Upper lobe of right lung (tissue), 1 donor: ENCODE measurements at regions not wholly inside any gene's neighbourhood (a gene's known extent, or its start where the extent isn't known, plus 50 kb on each side); places are given as distances from the start of the nearest gene placed in this dataset.

Experiments used
- ATAC-seq: fragments of 200-7000 bp; cut with Tn5 transposase; one replicate; pipeline ENCODE4 v1.9.1; 2020; ENCODE audit warnings: mild to moderate bottlenecking, moderate library complexity
- DNase-seq: peaks from one replicate; pipeline ENCODE4 v3.0.0-alpha.2; 2020
- H3K27ac ChIP-seq: fragments of 200-600 bp; one replicate; pipeline ENCODE4 v1.8.0; 2022
- H3K27me3 ChIP-seq: fragments of 200-600 bp; one replicate; pipeline ENCODE4 v1.8.0; 2022; ENCODE audit warnings: mild to moderate bottlenecking
- H3K36me3 ChIP-seq: fragments of 200-600 bp; one replicate; pipeline ENCODE4 v1.8.0; 2022
- H3K4me1 ChIP-seq: fragments of 200-600 bp; one replicate; pipeline ENCODE4 v1.8.0; 2022
- H3K4me3 ChIP-seq: fragments of 200-600 bp; one replicate; pipeline ENCODE4 v1.8.0; 2022; ENCODE audit warnings: mild to moderate bottlenecking
- H3K9me3 ChIP-seq: fragments of 200-600 bp; one replicate; pipeline ENCODE4 v1.8.0; 2022
- intact Hi-C: fragments of 100-400 bp; cut with DNase I; formaldehyde crosslinking; loops from one replicate; pipeline ENCODE4 v1.11.0; 2022
- TF ChIP-seq, protein P1 (sequence below): fragments of 200-600 bp; IDR thresholded peaks from one replicate; pipeline ENCODE4 v1.8.0; 2022; ENCODE audit warnings: antibody characterized with exemption
- donor health status: DM: no; HTN: yes; CAD: no; lungs with severe emphysema.

DNA sequence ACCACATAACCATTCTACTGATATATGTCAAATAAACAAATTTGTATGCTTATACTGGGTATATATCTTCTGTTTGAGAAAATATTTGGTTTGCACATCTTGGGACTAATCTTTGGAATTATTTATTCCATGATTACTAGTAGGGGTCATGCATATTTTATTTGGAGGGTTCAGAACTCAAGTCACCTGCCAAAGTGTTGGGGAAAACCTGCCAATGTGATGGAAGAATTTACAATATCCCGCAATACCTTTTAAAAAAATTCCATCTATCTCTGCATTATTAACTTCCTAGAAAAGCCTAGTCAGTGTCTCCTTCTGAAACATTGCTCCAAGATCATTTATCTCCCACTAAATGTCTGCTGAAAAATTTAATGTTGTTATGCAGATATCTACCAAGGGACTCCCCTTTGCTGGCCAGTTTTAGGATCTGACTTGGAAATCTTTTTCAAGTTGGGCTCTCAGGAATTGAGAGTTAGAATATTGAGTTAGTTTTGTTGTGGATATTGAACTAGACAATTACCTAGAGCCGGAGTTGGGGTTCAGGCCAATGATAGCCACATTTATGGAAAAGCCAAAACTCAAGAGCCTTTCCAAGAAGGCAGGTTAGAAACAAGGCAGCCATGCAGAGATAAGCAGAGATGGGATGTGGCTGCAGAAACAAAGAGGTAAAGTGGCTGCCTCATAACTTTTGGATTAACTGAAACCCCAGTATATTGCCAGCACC, 425.2 kb downstream of the ADAMTS20 start:
- Histone ChIP-seq H3K4me1 (no peaks in the 10 kb centered on the region), H3K4me3 (no peak overlapping the region), H3K27ac (no peak overlapping the region), H3K27me3 (no peaks in the 10 kb centered on the region), H3K36me3 (no peaks in the 10 kb centered on the region), H3K9me3 (no peaks in the 10 kb centered on the region)
- no peak for ATAC-seq
- no peak for DNase-seq
- intact Hi-C loops: no loop called here
- TF ChIP-seq, protein P1, sequence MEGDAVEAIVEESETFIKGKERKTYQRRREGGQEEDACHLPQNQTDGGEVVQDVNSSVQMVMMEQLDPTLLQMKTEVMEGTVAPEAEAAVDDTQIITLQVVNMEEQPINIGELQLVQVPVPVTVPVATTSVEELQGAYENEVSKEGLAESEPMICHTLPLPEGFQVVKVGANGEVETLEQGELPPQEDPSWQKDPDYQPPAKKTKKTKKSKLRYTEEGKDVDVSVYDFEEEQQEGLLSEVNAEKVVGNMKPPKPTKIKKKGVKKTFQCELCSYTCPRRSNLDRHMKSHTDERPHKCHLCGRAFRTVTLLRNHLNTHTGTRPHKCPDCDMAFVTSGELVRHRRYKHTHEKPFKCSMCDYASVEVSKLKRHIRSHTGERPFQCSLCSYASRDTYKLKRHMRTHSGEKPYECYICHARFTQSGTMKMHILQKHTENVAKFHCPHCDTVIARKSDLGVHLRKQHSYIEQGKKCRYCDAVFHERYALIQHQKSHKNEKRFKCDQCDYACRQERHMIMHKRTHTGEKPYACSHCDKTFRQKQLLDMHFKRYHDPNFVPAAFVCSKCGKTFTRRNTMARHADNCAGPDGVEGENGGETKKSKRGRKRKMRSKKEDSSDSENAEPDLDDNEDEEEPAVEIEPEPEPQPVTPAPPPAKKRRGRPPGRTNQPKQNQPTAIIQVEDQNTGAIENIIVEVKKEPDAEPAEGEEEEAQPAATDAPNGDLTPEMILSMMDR: no peak

DNA sequence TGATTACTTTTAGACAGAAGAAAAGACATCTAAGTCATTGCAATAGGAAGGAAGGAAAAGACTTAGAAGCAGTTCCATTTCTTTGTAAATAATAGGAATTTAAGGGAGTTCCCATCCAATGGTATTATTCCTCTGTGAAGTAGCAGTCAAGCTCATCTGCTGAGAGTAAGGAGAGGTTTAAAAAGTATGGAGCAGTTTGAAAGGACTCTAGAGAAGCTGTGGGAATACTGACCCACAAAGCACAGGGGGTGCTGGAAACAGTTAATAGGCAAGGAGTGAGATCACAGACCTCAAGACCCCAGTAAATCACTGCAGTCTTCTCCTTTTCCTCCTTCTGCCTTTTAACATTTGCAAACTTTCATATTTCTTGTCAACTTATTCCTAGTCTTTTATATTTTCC, 428.5 kb downstream of the ADAMTS20 start:
- no peaks in the 10 kb centered on the region for H3K36me3 ChIP-seq
- no peaks in the 10 kb centered on the region for H3K27me3 ChIP-seq
- no peak for DNase-seq
- H3K9me3 ChIP-seq: no peaks in the 10 kb centered on the region
- no peak overlapping the region for H3K27ac ChIP-seq
- no peaks in the 10 kb centered on the region for H3K4me1 ChIP-seq
- TF ChIP-seq, protein P1: no peak
- intact Hi-C loops: no loop called here
- H3K4me3 ChIP-seq: no peak overlapping the region
- no peak for ATAC-seq

DNA sequence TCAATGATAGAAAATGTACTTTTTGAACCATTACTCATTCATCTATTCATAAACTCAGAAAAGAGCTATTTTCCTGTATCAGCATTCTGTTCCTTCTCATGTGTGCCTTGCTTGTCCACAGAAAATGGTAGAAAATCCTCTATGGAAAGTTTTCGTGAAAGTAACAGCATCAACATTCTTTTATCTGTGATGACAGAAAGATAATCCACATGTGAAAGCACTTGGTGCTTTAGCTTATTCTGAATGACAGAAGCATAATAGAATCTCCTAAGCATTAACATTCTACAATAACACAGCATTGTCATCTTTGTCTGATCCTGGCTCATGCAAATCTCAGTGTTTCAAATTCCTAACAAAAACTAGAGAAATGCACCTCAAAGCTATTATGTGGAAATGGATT, 431.9 kb downstream of the ADAMTS20 start:
- intact Hi-C loops: no loop called here
- TF ChIP-seq, protein P1: no peak

DNA sequence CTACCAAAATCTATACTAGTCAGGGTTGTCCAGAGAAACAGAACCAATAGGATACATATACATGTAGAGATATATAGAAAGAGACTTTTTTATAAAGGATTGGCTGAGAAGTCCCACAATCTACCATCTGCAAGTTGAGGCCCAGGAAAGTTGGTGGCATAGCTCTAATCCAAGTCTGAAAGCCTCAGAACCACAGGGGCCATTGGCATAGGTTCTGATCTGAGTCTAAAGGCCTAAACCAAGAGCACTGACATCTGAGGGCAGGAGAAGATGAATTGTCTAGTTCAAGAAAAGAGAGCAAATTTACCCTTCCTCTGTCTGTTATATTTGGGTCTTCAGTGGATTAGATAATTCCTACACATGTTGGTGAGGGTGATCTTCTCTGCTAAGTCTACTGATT, 433.1 kb downstream of the ADAMTS20 start:
- TF ChIP-seq, protein P1: no peak
- no peaks in the 10 kb centered on the region for H3K27me3 ChIP-seq
- DNase-seq: no peak
- ATAC-seq: no peak
- no peaks in the 10 kb centered on the region for H3K4me1 ChIP-seq
- H3K27ac ChIP-seq: no peak overlapping the region
- intact Hi-C loops: no loop called here
- H3K9me3 ChIP-seq: no peaks in the 10 kb centered on the region
- H3K36me3 ChIP-seq: no peaks in the 10 kb centered on the region
- no peak overlapping the region for H3K4me3 ChIP-seq

More for the DNA sequence above, 431.9 kb downstream of the ADAMTS20 start:
- no peaks in the 10 kb centered on the region for H3K27me3 ChIP-seq
- H3K4me1 ChIP-seq: no peaks in the 10 kb centered on the region
- H3K9me3 ChIP-seq: no peaks in the 10 kb centered on the region
- H3K4me3 ChIP-seq: no peak overlapping the region
- no peak for DNase-seq
- H3K36me3 ChIP-seq: no peaks in the 10 kb centered on the region
- no peak overlapping the region for H3K27ac ChIP-seq
- ATAC-seq: no peak

DNA sequence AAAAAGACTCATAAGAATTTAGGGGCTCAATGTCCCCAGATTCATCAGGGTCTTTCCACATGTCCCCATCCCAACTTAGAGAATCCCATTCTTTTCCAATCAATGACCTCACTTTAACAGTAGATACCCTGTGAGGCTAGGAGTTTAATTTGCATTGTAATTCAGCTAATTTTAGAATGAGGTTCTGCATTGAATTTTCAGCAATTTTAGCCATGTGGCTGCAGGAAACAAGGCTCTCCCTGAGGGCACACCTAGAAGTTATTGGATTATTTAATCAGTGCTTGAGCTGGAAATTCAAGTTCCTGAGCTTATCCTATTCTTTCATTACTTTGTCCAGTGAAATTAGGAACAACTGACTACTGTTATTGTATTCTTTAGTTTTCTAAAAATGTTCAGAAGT, 433.8 kb downstream of the ADAMTS20 start:
- TF ChIP-seq, protein P1: no peak

More for the DNA sequence above, 433.8 kb downstream of the ADAMTS20 start:
- intact Hi-C loops: no loop called here
- Histone ChIP-seq H3K27ac (no peak overlapping the region), H3K4me3 (no peak overlapping the region), H3K9me3 (no peaks in the 10 kb centered on the region), H3K36me3 (no peaks in the 10 kb centered on the region), H3K4me1 (no peaks in the 10 kb centered on the region), H3K27me3 (no peaks in the 10 kb centered on the region)
- ATAC-seq: no peak
- no peak for DNase-seq
